GM18526 (cell line): ENCODE measurements at regions not wholly inside any gene's neighbourhood (a gene's known extent, or its start where the extent isn't known, plus 50 kb on each side); places are given as distances from the start of the nearest gene placed in this dataset.

Source experiments
- POLR2A ChIP-seq: IDR thresholded peaks from 3 replicates; pipeline ENCODE4 v1.6.1; 2011; ENCODE audit not compliant: insufficient read length; ENCODE audit errors: extremely low read depth

DNA sequence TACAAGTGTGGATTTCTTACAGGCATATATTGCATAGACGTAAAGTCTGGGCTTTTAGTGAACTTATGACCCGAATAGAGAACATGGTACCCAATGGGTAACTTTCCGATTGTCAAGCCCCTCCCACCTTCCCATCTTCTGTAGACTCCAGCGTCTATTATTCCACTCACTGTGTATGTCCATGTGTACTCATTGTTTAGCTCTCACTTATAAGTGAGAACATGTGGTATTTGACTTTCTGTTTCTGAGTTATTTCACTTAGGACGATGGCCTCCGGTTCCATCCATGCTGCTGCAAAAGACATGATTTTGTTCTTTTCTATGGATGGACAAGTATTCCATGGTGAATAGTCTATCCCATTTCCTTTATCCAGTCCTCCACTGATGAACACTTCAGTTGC lies 306.4 kb downstream of the CD83 start:
- no peak for TF ChIP-seq POLR2A

DNA sequence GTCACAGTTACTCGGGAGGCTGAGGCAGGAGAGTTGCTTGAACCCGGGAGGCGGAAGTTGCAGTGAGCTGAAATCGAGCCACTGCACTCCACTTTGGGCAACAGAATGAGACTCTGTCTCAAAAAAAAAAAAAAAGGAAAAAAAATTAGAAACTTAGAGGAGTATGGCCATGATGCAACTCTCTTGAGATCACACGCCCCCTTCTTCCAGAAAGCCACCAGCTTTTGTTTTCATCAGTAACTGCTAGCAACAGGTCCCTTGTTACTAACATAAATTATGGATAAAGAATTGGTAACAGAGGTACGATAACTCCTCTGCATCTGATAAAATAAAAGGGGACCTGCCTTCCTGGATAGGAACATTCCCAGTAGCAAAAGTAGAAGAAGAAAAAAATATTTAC lies 308.2 kb downstream of the CD83 start:
- no peak for TF ChIP-seq POLR2A

DNA sequence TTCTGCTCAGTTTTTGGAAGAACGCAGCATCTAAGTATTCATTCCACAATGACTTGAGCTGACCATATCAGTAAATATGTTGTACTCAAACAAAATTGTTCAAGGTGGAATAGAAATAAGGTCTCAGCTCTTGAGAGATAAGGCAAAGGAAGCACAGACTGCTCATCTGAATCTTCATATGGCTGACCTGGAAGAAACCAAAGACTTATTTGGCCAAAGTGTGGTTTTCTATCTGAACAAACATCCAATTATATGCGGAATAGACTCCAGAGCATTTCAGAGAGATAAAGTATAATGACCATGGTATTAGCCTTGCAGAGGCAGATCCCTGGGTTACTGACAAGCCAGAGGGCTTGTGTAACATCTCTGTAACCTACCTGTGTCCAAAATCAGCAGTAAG lies 308.7 kb downstream of the CD83 start:
- TF ChIP-seq POLR2A = no peak

GRCh38 chr6:14428269-14428668 lies 310.7 kb downstream of the CD83 start:
- no peak for TF ChIP-seq POLR2A

DNA sequence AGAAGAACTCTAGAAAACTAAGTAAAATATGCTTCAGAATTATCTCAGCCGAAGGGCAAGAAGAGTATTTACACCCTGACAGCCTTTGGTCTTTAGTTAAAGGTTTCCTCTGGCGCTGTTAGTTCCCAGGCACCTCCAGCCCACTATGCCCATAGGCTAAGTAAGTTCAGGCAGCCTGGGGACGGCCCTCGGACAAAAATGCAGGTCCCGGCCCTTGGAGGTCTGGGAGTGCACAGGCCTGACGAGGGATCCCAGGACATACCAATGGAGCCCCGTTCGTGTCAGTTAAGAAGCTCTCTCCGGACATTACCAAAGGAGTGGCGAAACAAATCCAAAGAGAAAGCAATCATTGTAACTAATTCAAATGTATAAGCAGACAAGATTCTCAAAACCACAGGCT lies 311.8 kb downstream of the CD83 start:
- TF ChIP-seq POLR2A = no peak

DNA sequence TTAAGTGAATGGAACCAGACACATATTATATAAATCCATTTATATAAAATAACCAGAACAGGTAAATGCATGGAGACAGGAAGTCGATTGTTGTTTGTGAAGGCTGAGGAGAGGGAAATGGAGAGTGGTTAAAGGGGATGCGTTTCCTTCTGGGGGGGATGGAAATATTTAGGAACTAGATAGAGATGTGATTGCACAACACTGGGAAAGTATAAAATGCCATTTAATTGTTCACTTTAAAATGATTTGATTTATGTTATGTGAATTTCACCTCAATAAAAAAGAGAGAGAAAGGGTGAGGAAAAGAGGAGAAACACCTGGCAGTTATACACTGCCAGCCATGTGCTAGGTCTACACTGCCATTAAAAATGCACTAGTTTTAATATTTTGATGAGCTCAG lies 312.6 kb downstream of the CD83 start:
- no peak for TF ChIP-seq POLR2A

DNA sequence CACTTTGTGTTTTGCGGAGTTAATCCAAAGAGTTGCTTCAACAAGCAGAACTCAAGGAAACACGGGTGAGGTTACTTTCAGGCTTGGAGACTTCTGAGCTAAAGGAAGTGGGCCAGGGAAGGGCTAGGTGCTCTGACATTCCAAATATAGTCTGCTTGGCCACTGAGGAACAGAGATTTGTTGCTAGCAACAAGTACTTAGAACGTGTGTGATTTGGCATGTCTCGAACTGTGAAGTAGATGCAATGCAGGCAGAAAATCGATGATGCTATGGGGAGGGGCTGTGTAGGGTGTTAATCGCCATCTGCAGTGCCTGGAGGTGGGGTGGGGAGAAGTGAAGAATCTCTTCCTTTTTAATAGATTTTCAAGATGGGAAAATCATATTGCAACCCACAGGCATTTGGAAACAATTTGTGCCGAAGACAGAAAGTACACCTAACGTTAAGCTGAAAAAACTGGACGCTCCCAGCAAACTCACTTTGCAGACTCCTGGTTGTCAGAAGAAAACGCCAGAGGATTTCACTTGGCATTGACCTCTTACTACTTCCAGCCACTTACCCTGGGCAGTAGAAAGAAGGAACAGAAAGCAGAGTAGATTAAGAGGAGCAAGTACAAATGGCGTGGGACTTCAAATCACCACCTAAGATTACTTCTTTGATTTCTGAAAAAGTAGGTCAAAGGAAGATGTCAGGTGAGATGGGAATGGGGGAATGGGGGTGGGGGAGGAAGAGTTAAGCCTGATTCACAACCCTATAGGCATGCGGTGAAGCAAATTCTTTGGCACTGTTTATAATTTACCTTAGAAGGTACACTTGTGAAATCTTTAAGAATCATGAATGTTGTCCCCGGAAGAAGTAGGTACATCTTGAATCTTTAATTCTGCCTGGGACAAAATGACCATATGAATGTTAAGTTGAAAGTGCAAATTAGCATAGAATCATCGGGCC lies 314.1 kb downstream of the CD83 start:
- no peak for TF ChIP-seq POLR2A

DNA sequence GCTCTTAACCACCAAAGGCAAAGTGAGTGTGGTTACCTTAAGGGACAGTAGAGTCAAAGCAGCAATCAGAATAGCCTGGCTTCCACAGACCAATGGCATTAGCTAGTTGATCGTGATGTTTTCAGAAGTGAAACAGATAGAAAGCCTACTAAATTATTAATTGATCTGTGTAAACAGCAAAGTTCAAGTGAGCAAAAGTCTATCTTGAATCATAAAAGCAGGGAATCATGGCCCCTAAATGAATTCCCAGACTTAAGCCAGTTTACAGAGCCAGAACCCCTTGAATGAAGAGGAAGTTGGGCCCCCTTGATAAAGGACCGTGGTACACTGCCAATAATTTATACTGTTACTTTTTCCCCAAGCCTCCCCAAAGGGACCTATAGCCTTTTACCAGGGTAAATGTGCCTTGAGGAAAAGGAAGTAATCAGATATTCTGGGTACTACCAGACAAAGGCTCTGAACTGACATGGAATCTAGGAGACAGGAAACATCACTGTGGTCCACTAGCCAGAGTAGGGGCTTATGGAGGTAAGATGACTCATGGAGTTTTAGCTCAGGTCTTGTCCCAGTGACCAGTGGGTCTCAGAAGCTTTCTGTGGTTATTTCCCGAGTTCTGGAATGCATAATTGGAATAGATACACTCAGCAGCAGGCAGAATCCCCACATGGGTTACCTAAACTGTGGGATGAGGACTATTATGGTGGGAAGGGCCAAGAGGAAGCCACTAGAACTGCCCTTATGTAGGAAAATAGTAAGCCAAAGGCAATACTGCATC lies 317.5 kb downstream of the CD83 start:
- no peak for TF ChIP-seq POLR2A

DNA sequence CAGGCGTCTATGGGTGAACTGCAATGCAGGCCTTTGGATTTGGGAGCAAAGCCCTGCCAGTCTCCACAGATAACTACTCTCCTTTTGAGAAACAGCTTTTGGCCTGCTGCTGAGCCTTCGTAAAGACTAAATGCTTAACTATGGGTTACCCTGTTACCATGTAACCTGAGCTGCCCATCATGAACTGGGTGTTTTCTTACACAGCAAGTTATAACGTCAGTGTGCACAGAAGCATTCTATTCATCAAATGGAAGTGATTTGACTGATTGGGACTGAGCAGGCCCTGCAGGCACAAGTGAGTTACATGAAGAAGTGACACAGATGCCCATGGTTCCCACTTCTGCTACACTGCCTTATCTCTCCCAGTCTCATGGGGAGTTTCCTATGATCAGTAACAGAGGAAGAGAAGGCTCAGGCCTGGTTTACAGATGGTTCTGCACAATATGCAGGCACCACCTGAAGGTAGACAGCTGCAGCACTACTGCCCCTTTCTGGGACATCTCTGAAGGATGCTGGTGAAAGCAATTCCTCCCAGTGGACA lies 319.1 kb downstream of the CD83 start:
- no peak for TF ChIP-seq POLR2A

GRCh38 chr6:14439419-14439818 lies 321.8 kb downstream of the CD83 start:
- TF ChIP-seq POLR2A = no peak

- no peak for TF ChIP-seq POLR2A
Measured at GRCh38 chr6:14440215-14440910, 322.8 kb downstream of the CD83 start.

DNA sequence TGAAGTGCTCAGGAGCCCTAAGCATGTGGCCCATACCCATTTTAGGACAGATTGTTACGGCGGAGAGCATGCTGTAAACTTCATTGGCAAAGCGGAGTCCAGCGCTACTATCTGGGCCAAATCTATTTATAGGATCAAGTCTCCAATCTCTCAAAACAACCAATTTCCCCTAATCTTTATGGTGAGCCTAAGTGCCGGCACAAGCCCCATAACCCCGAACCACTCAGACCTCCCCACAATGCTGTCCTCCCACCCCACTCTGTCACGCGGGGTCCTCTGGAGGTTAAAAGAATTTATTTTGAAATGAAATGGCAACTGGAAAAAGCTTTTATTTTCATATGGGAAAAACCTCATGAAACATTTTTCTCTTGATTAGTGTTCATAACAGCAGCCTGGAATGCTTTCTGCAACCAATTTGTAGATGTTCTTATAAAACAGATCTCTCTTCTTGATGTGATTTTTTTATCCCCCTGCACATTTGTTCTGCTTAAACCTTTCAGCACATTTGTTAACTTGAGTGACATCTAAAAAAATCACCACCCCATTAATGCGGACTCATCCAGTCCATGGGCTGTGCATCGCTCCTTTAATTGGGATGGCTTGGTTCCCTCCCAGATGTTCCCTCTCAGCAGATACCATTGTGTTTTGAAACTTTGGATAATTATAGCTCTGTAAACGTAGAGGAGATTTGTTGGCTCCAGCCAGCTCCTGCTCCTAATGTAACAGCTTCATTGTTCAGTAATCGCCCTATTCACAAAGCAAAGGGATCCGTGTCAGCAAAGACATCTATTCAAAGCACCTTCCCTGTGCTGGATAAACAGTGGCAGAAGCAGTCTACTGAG lies 323.6 kb downstream of the CD83 start:
- no peak for TF ChIP-seq POLR2A

DNA sequence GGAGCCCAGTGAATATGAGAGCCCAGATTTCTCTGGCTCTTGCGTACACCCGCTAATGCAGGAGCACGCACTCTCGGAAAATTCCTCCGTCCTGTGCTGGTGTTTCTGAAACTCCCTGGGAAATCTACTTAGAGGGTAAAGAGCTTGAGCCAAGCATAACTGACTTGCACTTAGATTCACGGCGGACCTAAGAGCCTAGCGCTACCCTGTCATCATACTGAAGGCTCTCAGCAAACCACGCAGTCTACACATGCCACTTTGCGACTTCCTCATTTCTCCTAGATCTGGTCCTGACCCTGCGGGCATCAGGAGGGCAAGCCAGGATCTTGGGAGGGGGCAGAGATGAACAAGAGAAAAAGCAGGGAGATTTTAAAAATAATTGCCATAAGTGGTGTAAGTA lies 324.7 kb downstream of the CD83 start:
- no peak for TF ChIP-seq POLR2A

- TF ChIP-seq POLR2A = no peak
Measured at GRCh38 chr6:14443629-14444268, 326.2 kb downstream of the CD83 start.
